ENCODE measurements at regions not wholly inside any gene's neighbourhood (a gene's known extent, or its start where the extent isn't known, plus 50 kb on each side); places are given as distances from the start of the nearest gene placed in this dataset.

- DNase-seq: no peak
Observed at GRCh38 chr4:30783751-30784150, 63.6 kb downstream of the PCDH7 start.

- no peak for DNase-seq
Observed at GRCh38 chr4:30789219-30789671, 69.1 kb downstream of the PCDH7 start.

DNA sequence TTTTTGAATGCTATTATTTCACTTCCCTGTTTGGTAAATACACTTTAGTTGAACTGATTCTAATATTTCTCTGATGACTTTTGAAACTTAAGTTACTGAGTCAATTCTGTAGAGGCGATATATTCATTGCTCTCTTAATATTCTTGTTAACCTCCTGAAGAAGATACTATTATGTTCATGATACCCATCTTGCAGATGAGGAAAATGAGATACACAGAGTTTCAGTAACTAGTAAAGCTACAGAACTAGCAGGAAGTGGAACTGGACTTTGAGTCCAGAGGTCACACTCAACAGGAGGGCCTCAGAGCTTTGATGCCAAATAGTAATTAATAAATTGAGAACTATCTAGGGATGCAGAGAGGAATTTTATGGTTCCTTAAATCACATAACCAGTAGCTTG lies 70.0 kb downstream of the PCDH7 start:
- no peak for DNase-seq

- no peak for DNase-seq
Observed at GRCh38 chr4:30790998-30791397, 70.8 kb downstream of the PCDH7 start.

DNA sequence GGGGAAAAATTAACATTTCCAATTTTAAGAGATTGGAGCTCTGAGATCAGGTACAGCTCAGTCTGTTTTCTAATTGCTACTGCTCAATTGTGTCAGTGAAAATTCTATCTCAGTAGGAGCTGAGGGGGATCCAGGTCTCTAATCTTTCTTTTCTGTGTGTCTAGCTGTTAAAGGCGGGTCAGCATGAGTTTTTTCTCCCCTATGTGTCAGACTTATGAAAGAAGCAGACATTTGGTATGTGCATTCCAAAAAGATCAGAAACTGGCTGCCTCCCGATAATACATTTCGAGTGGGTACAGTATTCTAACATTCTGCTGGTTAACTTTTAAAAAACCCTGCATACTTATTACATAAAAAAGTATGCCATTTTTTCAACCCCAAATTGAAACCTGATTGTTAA lies 72.4 kb downstream of the PCDH7 start:
- no peak for DNase-seq

DNA sequence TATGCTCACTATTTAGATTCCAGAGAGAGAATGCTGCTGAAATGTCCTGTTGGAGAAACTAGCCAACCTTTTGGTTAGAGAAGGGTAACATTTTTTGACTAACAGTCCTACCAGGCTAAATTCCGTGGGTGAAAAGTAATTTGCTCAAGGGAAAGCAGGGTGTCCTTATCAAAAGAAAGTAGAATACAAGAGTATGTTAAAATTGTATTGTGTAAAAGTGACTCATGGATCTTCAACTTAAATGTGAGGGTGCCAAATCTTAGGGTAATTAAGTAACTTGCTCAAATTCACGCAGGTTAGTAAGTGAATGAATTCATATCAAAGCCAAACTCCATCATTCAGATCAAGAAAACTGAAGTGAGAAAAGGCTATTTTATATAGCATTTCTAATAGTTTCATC lies 81.7 kb downstream of the PCDH7 start:
- DNase-seq: no peak

GRCh38 chr4:30802622-30803323 lies 82.6 kb downstream of the PCDH7 start:
- DNase-seq: no peak

- no peak for DNase-seq
Observed at GRCh38 chr4:30808276-30808675, 88.1 kb downstream of the PCDH7 start.

GRCh38 chr4:30811296-30811695 lies 91.1 kb downstream of the PCDH7 start:
- DNase-seq: no peak

DNA sequence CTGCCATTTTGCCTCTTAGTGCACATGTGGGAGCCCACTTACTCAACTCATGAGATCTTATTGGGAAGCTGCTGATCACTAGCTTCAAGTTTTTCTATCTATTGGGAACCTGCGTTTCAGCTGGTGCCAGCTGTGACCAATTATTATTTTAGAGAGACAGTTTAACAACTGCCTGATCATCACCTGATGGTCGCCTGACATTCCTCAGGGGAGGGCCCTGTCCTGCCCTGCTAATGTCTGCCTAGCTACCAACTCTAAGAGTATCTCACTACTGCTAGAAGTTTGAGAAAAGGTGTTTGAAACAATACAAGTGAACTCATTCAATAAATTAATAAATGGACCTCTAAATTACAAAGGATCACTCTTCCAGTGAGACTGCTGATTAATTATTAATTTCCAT lies 95.5 kb downstream of the PCDH7 start:
- no peak for DNase-seq

GRCh38 chr4:30817447-30817846 lies 97.3 kb downstream of the PCDH7 start:
- DNase-seq: no peak

DNA sequence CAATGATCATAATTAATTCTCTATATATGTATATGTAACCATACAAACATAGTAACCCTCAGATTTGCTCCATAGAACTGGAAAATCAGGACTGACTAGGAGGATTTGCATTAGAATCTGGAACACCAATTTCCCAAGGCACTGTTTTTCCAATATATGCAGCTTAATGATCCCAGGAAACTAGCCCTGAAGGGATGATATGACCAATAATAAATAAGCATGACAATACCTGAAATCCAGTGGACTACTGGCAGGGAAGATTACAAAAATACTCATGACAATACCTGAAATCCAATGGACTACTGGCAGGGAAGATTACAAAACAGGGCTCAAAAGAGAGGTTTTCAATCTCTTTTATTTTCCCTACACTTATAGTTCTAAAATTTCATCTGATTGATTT lies 98.4 kb downstream of the PCDH7 start:
- no peak for DNase-seq

DNA sequence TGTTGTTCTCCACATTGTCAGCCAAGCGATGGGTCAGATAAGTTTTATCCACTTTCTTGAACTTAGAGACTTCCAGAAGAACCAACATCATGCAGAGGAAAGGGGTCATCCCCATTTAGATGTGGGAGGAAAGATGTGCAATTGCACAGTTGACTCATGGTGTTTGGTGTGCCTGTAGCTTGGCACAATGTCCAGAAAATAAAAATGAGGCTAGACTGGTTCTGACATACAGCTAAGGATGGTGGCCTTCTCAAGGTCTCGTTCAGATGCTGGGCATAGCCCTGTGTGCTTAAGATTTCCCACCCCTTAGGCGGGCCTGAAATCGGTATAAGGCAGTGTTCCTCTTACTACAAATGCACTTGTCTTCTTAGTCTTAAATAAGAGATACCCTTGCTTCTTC lies 101.1 kb downstream of the PCDH7 start:
- DNase-seq: no peak

- DNase-seq: no peak
Observed at GRCh38 chr4:30821859-30822612, 101.9 kb downstream of the PCDH7 start.

GRCh38 chr4:30822911-30823551 lies 102.9 kb downstream of the PCDH7 start:
- DNase-seq: no peak

DNA sequence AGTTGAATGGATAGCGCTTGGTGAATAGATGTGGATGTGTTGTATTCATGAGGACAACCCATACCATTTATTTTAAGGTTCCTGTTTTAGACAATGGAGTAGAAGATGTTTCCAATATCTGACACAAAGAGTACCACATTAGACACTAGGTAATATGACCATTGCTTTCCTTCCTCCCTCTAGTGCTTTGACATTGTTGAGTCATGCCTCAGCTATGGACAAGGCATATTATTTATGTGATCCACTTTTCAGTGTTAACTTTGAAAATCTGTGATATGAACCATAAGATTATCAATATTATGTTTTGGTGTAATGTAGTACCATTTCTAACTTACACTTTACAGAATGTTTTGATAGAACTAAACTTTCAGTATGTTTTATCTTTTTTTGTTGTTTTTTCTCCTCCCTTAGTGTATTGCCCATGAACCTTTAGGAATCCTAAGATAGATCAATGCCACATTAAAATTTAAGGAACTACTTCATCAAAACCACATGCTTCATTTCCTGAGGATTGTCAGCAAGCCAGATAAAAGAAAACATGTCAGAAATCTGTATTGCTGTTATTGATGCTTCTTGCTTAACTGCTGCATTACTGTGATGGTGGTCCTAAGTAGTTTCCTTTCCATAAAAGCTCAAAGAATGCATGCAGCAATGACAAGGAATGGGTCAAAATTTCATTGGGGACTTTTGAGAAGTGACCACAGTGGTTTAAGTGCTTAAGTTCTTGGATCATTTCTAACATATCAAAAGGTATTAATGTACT lies 105.0 kb downstream of the PCDH7 start:
- no peak for DNase-seq

DNA sequence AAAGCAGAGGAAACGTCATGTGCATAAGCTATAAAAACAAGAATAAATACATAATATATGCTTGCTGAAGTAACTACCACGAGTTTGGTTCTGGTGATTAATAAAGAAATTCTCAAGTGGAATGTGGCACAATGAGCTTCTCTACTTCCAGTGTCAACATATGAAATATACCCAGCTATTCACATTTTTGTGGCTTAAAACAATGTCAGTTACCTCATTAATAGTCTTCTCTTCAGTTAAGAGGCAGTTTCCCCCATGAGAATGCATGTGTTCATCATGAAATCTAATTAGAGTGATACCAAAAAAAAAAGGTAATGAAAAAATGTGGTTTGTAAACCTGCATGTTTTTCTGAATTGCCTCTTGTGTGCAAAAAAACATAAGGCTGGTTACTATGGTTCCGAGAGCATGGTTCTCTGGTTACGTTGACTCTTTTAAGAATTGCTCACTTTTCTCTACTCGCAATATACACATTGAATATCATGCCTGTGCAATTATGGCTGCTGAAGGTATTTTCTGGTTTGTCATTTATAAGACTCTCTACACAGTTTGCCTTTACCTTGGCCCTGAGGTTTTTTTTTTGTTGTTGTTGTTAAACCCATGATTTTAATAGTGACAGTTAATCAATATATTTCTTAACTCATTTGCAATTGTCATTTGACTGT lies 108.2 kb downstream of the PCDH7 start:
- DNase-seq: no peak

DNA sequence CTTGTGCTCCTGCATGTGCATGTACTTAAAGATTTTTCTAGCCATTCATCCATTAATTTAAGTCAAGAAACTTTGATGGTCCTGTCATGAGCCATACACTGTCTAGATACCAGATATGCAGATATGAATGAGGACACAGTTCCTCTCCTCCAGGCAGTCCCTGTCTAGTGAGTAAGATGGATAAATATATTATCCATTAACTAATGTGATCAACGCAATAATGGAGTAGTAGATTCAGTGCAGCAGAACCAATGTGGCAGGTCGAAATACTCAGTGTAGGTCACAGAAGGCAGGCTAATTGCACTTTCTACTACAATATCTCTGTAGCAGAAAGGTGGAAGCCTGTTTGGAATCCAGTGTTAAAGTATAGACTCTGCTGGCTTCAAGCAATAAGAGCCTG lies 112.5 kb downstream of the PCDH7 start:
- DNase-seq: no peak

- no peak for DNase-seq
Observed at GRCh38 chr4:30833206-30833605, 113.0 kb downstream of the PCDH7 start.

DNA sequence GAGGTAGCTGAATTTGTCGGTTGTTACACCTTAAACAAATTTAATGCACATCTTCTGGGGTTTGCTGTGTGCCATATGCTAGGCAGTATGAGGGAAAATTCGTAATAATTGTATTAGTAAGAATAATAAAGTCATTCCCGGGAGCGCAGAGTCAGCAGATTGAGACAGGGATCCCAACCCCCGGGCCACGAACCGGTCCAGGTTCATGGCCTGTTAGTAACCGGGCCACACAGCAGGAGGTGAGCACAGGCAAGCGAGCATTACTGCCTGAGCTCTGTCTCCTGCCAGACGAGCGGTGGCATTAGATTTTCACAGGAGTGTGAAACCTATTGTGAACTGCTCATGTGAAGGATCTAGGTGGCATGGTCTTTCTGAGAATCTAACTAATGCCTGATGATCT lies 114.9 kb downstream of the PCDH7 start:
- no peak for DNase-seq

GRCh38 chr4:30836231-30836630 lies 116.1 kb downstream of the PCDH7 start:
- no peak for DNase-seq

DNA sequence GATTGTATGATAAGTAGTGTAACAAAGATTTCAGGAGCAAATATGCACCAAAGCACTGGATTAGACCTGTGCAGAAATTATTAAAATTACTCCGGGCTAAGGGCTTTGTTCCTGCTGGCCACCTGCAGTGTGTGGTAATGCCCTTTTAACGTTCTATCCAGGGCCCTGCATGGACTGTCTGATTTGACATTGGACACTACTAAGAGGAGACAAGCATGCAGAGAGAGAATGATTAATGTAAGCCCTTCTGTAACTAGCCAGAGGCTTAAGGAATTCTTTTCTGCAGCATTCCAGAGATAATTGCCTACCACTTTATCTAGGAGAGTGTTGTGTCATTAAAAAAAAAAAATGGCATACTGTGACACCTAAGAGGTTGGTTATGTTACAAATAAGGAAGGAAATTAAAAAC lies 117.0 kb downstream of the PCDH7 start:
- no peak for DNase-seq

- DNase-seq: no peak
Observed at GRCh38 chr4:30837861-30838260, 117.7 kb downstream of the PCDH7 start.

Measured in CD4-positive, alpha-beta T cell treated with Interleukin-17A for 1 hour (primary cell).